Mesendoderm (in vitro differentiated cells): ENCODE measurements at regions not wholly inside any gene's neighbourhood (a gene's known extent, or its start where the extent isn't known, plus 50 kb on each side); places are given as distances from the start of the nearest gene placed in this dataset.

Source experiments
- DNase-seq: peaks from one replicate; pipeline ENCODE4 v3.0.0; 2013
- H2AK5ac ChIP-seq: 2 replicates; pipeline ENCODE4 v1.6.1; 2013; ENCODE audit warnings: low read length, inconsistent platforms
- H2BK120ac ChIP-seq: 2 replicates; pipeline ENCODE4 v1.6.1; 2013; ENCODE audit warnings: low read depth, mild to moderate bottlenecking, low read length, moderate library complexity, mixed read lengths
- H2BK15ac ChIP-seq: replicated peaks from 2 replicates; pipeline ENCODE4 v1.6.1; 2013; ENCODE audit warnings: low read depth, mild to moderate bottlenecking, moderate library complexity
- H2BK5ac ChIP-seq: 2 replicates; pipeline ENCODE4 v1.6.1; 2013; ENCODE audit warnings: low read length, inconsistent platforms
- H3K18ac ChIP-seq: 2 replicates; pipeline ENCODE4 v1.6.1; 2013; ENCODE audit warnings: mild to moderate bottlenecking, low read length, mixed read lengths
- H3K23ac ChIP-seq: one replicate; pipeline ENCODE4 v1.6.1; 2013; ENCODE audit warnings: low read length
- H3K27ac ChIP-seq: 2 replicates; pipeline ENCODE4 v1.5.1; 2013; ENCODE audit warnings: low read depth, mild to moderate bottlenecking, inconsistent platforms, low read length, moderate library complexity
- H3K27me3 ChIP-seq: 2 replicates; pipeline ENCODE4 v1.6.1; 2013; ENCODE audit warnings: low read length, control low read depth, mild to moderate bottlenecking, inconsistent platforms; ENCODE audit not compliant: insufficient read depth, poor library complexity
- H3K36me3 ChIP-seq: 2 replicates; pipeline ENCODE4 v1.6.1; 2013; ENCODE audit warnings: low read length, inconsistent platforms; ENCODE audit not compliant: control insufficient read depth, insufficient read depth
- H3K4ac ChIP-seq: one replicate; pipeline ENCODE4 v1.6.1; 2013; ENCODE audit warnings: low read depth, mild to moderate bottlenecking, low read length, moderate library complexity
- H3K4me1 ChIP-seq: 2 replicates; pipeline ENCODE4 v1.6.1; 2013; ENCODE audit warnings: low read depth, low read length, inconsistent platforms; ENCODE audit not compliant: control insufficient read depth
- H3K4me2 ChIP-seq: 2 replicates; pipeline ENCODE4 v1.6.1; 2013; ENCODE audit warnings: low read length
- H3K4me3 ChIP-seq: 2 replicates; pipeline ENCODE4 v1.5.1; 2013; ENCODE audit warnings: mild to moderate bottlenecking, low read length
- H3K56ac ChIP-seq: one replicate; pipeline ENCODE4 v1.6.1; 2013; ENCODE audit warnings: low read length
- H3K79me1 ChIP-seq: 2 replicates; pipeline ENCODE4 v1.6.1; 2013; ENCODE audit warnings: low read length, inconsistent platforms
- H3K79me2 ChIP-seq: 2 replicates; pipeline ENCODE4 v1.6.1; 2013; ENCODE audit warnings: mild to moderate bottlenecking, low read length; ENCODE audit not compliant: control insufficient read depth, insufficient read depth
- H3K9ac ChIP-seq: 2 replicates; pipeline ENCODE4 v1.6.1; 2013; ENCODE audit warnings: low read length, inconsistent platforms
- H4K5ac ChIP-seq: one replicate; pipeline ENCODE4 v1.6.1; 2013; ENCODE audit warnings: low read length
- H4K8ac ChIP-seq: one replicate; pipeline ENCODE4 v1.6.1; 2013; ENCODE audit warnings: low read depth, mild to moderate bottlenecking, control low read depth, low read length, moderate library complexity
- WGBS: extraction: QIAGEN DNeasy Blood & Tissue Kit; methylation state at CpG from one replicate; pipeline ENCODE4 v1.1.7; 2013; ENCODE audit warnings: low lambda C conversion rate, missing lambda C conversion rate; ENCODE audit not compliant: insufficient coverage; ENCODE audit errors: extremely low coverage; 5-methylcytosine and 5-hydroxymethylcytosine counted together

GRCh38 chr6:104325341-104326172 lies 534.2 kb downstream of the HACE1 start:
- H3K9ac ChIP-seq: no peak overlapping the region
- no peak overlapping the region for H2BK120ac ChIP-seq
- H3K56ac ChIP-seq: no peak overlapping the region
- H3K23ac ChIP-seq: no peak overlapping the region
- no peak overlapping the region for H4K5ac ChIP-seq
- no peak overlapping the region for H3K27ac ChIP-seq
- no CpG with 5 or more reads among the region's 9 CpGs for WGBS
- no peak overlapping the region for H3K18ac ChIP-seq
- H2AK5ac ChIP-seq: no peak overlapping the region
- H3K79me1 ChIP-seq: no peaks in the 10 kb centered on the region
- H3K36me3 ChIP-seq: no peaks in the 10 kb centered on the region
- DNase-seq: peak; percentile 34
- no peak overlapping the region for H2BK5ac ChIP-seq
- H3K79me2 ChIP-seq: no peaks in the 10 kb centered on the region
- no peak overlapping the region for H3K4ac ChIP-seq
- peaks cover 1% of the 10 kb centered on the region for H3K4me1 ChIP-seq
- H3K4me2 ChIP-seq: no peak overlapping the region
- H3K27me3 ChIP-seq: no peaks in the 10 kb centered on the region
- no peak overlapping the region for H4K8ac ChIP-seq
- H2BK15ac ChIP-seq: no peak overlapping the region
- H3K4me3 ChIP-seq: no peak overlapping the region

GRCh38 chr6:104324301-104324700 lies 535.4 kb downstream of the HACE1 start:
- no peak overlapping the region for H4K5ac ChIP-seq
- H3K18ac ChIP-seq: no peak overlapping the region
- no peak overlapping the region for H3K4me2 ChIP-seq
- no peaks in the 10 kb centered on the region for H3K36me3 ChIP-seq
- H3K4me1 ChIP-seq: peaks cover 1% of the 10 kb centered on the region
- H2BK120ac ChIP-seq: no peak overlapping the region
- H4K8ac ChIP-seq: no peak overlapping the region
- H3K27ac ChIP-seq: no peak overlapping the region
- no peak for DNase-seq
- no peak overlapping the region for H3K9ac ChIP-seq
- H2AK5ac ChIP-seq: no peak overlapping the region
- H2BK5ac ChIP-seq: no peak overlapping the region
- no peak overlapping the region for H3K56ac ChIP-seq
- H3K79me1 ChIP-seq: no peaks in the 10 kb centered on the region
- H3K27me3 ChIP-seq: no peaks in the 10 kb centered on the region
- no peak overlapping the region for H3K4me3 ChIP-seq
- no peak overlapping the region for H3K23ac ChIP-seq
- H3K79me2 ChIP-seq: no peaks in the 10 kb centered on the region
- H2BK15ac ChIP-seq: no peak overlapping the region
- WGBS: no CpG with 5 or more reads among the region's 1 CpG
- H3K4ac ChIP-seq: no peak overlapping the region

- no peak overlapping the region for H3K4ac ChIP-seq
- H3K4me1 ChIP-seq: peaks cover 1% of the 10 kb centered on the region
- no peak for DNase-seq
- H3K27ac ChIP-seq: no peak overlapping the region
- no peak overlapping the region for H3K9ac ChIP-seq
- H3K27me3 ChIP-seq: no peaks in the 10 kb centered on the region
- no peak overlapping the region for H3K4me2 ChIP-seq
- H2BK15ac ChIP-seq: no peak overlapping the region
- no peak overlapping the region for H3K4me3 ChIP-seq
- no peak overlapping the region for H3K23ac ChIP-seq
- no peak overlapping the region for H2BK120ac ChIP-seq
- H3K56ac ChIP-seq: no peak overlapping the region
- H3K18ac ChIP-seq: no peak overlapping the region
- no peak overlapping the region for H2AK5ac ChIP-seq
- no peaks in the 10 kb centered on the region for H3K36me3 ChIP-seq
- no peak overlapping the region for H4K8ac ChIP-seq
- H2BK5ac ChIP-seq: no peak overlapping the region
- no CpG with 5 or more reads among the region's 5 CpGs for WGBS
- H3K79me2 ChIP-seq: no peaks in the 10 kb centered on the region
- H4K5ac ChIP-seq: no peak overlapping the region
- no peaks in the 10 kb centered on the region for H3K79me1 ChIP-seq
These were observed 536.9 kb downstream of the HACE1 start for GRCh38 chr6:104322841-104323240.

- no peak overlapping the region for H3K27ac ChIP-seq
- H4K8ac ChIP-seq: no peak overlapping the region
- no peak overlapping the region for H3K18ac ChIP-seq
- no peak overlapping the region for H3K4me3 ChIP-seq
- peaks cover 1% of the 10 kb centered on the region for H3K4me1 ChIP-seq
- H2BK5ac ChIP-seq: no peak overlapping the region
- no peaks in the 10 kb centered on the region for H3K27me3 ChIP-seq
- no peaks in the 10 kb centered on the region for H3K79me1 ChIP-seq
- no peak overlapping the region for H4K5ac ChIP-seq
- WGBS: no CpG with 5 or more reads among the region's 1 CpG
- no peak overlapping the region for H2BK15ac ChIP-seq
- H3K23ac ChIP-seq: no peak overlapping the region
- no peak overlapping the region for H3K4ac ChIP-seq
- DNase-seq: no peak
- no peak overlapping the region for H3K9ac ChIP-seq
- no peak overlapping the region for H3K56ac ChIP-seq
- H3K36me3 ChIP-seq: no peaks in the 10 kb centered on the region
- no peaks in the 10 kb centered on the region for H3K79me2 ChIP-seq
- H2BK120ac ChIP-seq: no peak overlapping the region
- H3K4me2 ChIP-seq: no peak overlapping the region
- H2AK5ac ChIP-seq: no peak overlapping the region
These were observed 538.4 kb downstream of the HACE1 start for GRCh38 chr6:104321301-104321700.

GRCh38 chr6:104320896-104321295 lies 538.8 kb downstream of the HACE1 start:
- H3K4ac ChIP-seq: no peak overlapping the region
- H2BK15ac ChIP-seq: no peak overlapping the region
- H3K4me2 ChIP-seq: no peak overlapping the region
- H4K5ac ChIP-seq: no peak overlapping the region
- H3K27ac ChIP-seq: no peak overlapping the region
- H3K4me1 ChIP-seq: peaks cover 1% of the 10 kb centered on the region
- DNase-seq: no peak
- no peak overlapping the region for H2BK120ac ChIP-seq
- H3K18ac ChIP-seq: no peak overlapping the region
- H3K9ac ChIP-seq: no peak overlapping the region
- H3K56ac ChIP-seq: no peak overlapping the region
- H3K23ac ChIP-seq: no peak overlapping the region
- H3K79me2 ChIP-seq: no peaks in the 10 kb centered on the region
- no peak overlapping the region for H2BK5ac ChIP-seq
- WGBS: no CpG with 5 or more reads among the region's 4 CpGs
- no peak overlapping the region for H2AK5ac ChIP-seq
- H4K8ac ChIP-seq: no peak overlapping the region
- H3K4me3 ChIP-seq: no peak overlapping the region
- H3K27me3 ChIP-seq: no peaks in the 10 kb centered on the region
- no peaks in the 10 kb centered on the region for H3K36me3 ChIP-seq
- H3K79me1 ChIP-seq: no peaks in the 10 kb centered on the region

GRCh38 chr6:104312851-104313250 lies 546.9 kb downstream of the HACE1 start:
- WGBS: no CpG with 5 or more reads among the region's 3 CpGs
- Histone ChIP-seq H3K4ac (no peak overlapping the region), H3K18ac (no peak overlapping the region), H3K79me1 (no peaks in the 10 kb centered on the region), H3K4me2 (no peak overlapping the region), H3K9ac (no peak overlapping the region), H2BK120ac (no peak overlapping the region), H2BK15ac (no peak overlapping the region), H3K23ac (no peak overlapping the region), H3K4me1 (no peaks in the 10 kb centered on the region), H4K8ac (no peak overlapping the region), H3K27me3 (no peaks in the 10 kb centered on the region), H2AK5ac (no peak overlapping the region), H3K79me2 (no peaks in the 10 kb centered on the region), H3K4me3 (no peak overlapping the region), H3K27ac (no peak overlapping the region), H3K56ac (no peak overlapping the region), H2BK5ac (no peak overlapping the region), H4K5ac (no peak overlapping the region), H3K36me3 (no peaks in the 10 kb centered on the region)
- DNase-seq: no peak
